Activated T-helper 17 cell treated with anti-CD3 and anti-CD28 coated beads, Interleukin-2, amount 50 U/mL, for 72 hours (primary cell): ENCODE measurements at regions not wholly inside any gene's neighbourhood (a gene's known extent, or its start where the extent isn't known, plus 50 kb on each side); places are given as distances from the start of the nearest gene placed in this dataset.

Experiments used
- ATAC-seq: fragments of 150-1000 bp; cut with Tn5 transposase; replicated peaks from 2 replicates; pipeline ENCODE4 v1.10.0; 2021; ENCODE audit warnings: mild to moderate bottlenecking, moderate library complexity
- H3K27ac Mint-ChIP-seq: one replicate; pipeline ENCODE4 v1.8.0; 2022; ENCODE audit warnings: mixed read lengths
- H3K27me3 Mint-ChIP-seq: one replicate; pipeline ENCODE4 v1.8.0; 2022; ENCODE audit warnings: mixed read lengths
- H3K36me3 Mint-ChIP-seq: one replicate; pipeline ENCODE4 v1.8.0; 2022; ENCODE audit warnings: low read depth, mild to moderate bottlenecking, mixed read lengths
- H3K4me1 Mint-ChIP-seq: one replicate; pipeline ENCODE4 v1.8.0; 2022; ENCODE audit warnings: mixed read lengths
- H3K4me3 Mint-ChIP-seq: one replicate; pipeline ENCODE4 v1.8.0; 2022; ENCODE audit warnings: mild to moderate bottlenecking, mixed read lengths
- H3K9me3 Mint-ChIP-seq: one replicate; pipeline ENCODE4 v1.8.0; 2022; ENCODE audit warnings: mixed read lengths

DNA sequence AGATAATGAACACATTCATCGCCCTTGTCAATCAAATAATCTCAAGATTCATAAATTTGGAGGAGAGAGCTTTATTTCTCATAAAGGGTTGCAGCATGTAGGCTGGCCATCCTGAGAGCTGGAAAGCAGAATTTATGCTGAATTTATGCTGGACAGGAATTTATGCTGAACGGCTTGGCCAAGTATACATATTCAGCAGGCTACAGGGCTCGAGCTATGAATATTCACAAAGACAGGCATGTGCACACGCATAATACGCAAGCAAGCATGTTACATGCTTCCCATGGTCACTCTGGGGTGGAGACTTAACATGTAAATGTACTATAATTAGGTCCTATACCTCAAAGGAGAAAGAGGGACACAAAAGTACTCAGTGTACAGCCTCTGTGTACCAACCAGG lies 618.8 kb downstream of the METTL4 start:
- no peak for ATAC-seq
- Mint-ChIP-seq H3K4me1 (no peaks in the 10 kb centered on the region), H3K36me3 (no peaks in the 10 kb centered on the region), H3K27ac (no peak overlapping the region), H3K9me3 (no peaks in the 10 kb centered on the region), H3K27me3 (no peaks in the 10 kb centered on the region), H3K4me3 (no peak overlapping the region)

DNA sequence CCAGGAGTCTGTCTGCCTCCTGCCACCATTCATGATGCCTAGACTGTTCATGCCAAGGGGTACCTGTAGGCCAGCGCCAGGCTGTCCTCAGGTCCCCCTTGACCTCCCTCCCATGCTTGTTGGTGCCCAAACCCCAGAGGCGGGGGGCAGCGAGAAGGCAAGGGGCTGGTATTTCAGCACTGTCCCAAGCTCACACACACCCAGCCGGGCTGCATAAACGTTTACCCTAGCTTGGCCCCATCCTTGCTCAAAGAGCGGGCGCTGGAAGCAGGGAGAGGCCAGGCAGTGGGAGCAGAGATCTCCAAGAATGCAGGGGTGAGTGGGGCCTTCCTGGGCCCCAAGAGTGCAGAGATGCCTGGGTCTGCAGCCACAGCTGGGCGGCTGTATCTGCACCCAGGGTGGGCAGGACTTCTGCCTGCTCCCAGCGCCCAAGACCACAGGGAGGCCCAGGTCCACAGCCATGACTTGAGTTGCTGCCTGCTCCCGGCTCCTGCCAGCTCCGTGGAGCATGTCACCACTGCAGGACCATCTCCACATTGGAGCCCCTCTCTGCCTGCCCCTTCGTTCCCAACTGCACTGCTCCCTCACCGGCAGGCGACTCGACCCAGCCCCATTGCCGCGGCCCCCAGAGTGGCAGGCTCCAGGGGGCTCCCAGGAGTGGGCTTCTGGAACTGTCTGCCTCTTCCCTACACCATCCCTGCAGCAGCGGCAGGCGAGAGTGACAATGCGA lies 616.6 kb downstream of the METTL4 start:
- H3K4me3 Mint-ChIP-seq: no peak overlapping the region
- no peaks in the 10 kb centered on the region for H3K27me3 Mint-ChIP-seq
- no peak overlapping the region for H3K27ac Mint-ChIP-seq

DNA sequence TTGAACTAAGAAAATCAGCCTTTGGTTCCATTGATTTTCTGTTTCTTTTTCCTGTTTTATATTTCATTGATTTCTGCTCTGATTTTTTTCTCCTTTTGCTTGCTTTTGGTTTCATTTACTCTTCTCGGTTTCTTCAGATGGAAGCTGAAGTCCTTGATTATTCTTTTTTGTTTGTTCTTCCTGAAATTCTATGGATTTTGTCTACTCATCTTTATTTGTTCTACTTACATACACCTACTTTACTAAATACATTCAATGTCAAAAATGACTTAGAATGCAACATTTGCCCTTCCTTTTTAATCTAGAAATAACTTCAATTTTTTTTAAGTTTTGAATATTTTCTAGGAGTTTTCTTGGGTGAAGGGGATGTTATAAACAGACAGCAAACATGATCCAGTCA lies 612.5 kb downstream of the METTL4 start:
- H3K4me1 Mint-ChIP-seq: no peaks in the 10 kb centered on the region
- H3K9me3 Mint-ChIP-seq: no peaks in the 10 kb centered on the region
- no peaks in the 10 kb centered on the region for H3K27me3 Mint-ChIP-seq
- H3K36me3 Mint-ChIP-seq: no peaks in the 10 kb centered on the region
- no peak overlapping the region for H3K4me3 Mint-ChIP-seq
- H3K27ac Mint-ChIP-seq: no peak overlapping the region
- ATAC-seq: no peak

More for the DNA sequence above, 616.6 kb downstream of the METTL4 start:
- H3K4me1 Mint-ChIP-seq: no peaks in the 10 kb centered on the region
- no peak for ATAC-seq
- H3K9me3 Mint-ChIP-seq: no peaks in the 10 kb centered on the region
- H3K36me3 Mint-ChIP-seq: no peaks in the 10 kb centered on the region

DNA sequence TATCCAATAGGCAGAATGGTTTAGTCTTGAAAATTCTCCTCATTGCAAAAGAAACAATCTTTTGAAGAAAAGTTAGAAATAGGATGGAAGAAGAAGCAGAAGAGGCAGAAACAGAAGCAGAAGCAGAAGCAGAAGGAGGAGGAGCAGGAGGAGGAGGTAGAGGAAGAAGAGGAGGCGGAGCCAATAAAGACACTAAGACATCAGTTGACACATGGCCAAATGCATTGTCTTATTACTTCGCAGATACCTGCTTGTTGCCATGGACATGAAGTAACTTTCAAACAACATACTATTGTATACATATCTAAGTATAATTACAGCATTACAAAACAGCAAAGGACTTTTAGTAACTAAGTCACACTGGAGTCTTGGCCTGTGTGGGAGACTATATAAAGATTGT lies 606.3 kb downstream of the METTL4 start:
- Mint-ChIP-seq H3K27me3 (no peaks in the 10 kb centered on the region), H3K36me3 (no peaks in the 10 kb centered on the region), H3K9me3 (no peaks in the 10 kb centered on the region), H3K27ac (no peak overlapping the region), H3K4me1 (no peaks in the 10 kb centered on the region), H3K4me3 (no peak overlapping the region)
- ATAC-seq: no peak

DNA sequence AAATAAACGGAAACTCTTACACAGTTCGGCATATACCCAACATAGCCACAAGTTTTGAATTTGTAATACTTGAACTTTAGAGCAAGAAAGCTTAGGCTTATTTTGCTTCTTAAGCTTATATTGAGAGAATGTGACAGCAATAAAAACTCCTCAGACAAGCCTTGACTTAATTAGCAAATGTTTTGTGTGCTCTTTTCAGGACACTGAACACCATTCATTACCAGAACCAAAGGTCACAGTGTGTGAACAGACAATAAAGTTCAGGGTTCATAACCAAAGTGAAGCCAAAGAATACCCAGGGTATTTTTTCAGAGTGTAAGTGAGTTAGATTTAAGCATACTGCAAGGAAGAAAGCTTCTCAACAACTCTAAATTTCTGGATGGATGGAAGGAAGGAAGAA lies 605.8 kb downstream of the METTL4 start:
- H3K9me3 Mint-ChIP-seq: no peaks in the 10 kb centered on the region
- H3K4me3 Mint-ChIP-seq: no peak overlapping the region
- H3K36me3 Mint-ChIP-seq: no peaks in the 10 kb centered on the region
- ATAC-seq: no peak
- H3K4me1 Mint-ChIP-seq: no peaks in the 10 kb centered on the region
- no peak overlapping the region for H3K27ac Mint-ChIP-seq
- no peaks in the 10 kb centered on the region for H3K27me3 Mint-ChIP-seq

DNA sequence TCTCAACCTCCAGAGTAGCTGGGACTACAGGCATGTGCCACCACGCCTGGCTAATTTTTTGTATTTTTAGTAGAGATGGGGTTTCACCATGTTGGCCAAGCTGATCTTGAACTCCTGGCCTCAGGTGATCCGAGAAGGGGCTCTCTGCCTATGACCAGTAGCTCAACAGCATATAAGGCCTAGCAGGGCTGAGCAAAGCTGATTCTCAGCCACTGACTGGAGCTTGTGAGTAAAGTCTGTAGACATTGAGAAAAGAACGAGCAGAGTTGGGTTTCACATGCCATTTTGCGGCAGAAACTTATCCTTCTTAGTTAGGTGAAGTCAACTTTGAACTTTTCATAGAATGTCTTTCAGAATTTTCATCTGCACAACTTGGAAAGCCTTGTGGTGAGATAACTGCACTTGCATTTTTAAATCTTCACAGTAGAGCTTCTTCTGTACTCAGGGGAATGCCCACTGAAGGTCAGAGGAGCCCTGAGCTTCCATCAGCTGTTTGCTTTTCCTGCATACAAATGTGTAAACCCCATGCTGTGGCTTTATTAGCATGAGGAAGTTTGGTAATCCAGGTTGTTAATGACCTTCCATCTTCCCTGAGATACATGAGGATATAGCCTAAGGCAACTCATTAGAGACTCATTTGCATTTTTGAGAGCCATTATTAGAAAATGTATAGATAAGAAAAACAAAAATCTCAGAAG lies 602.4 kb downstream of the METTL4 start:
- Mint-ChIP-seq H3K27me3 (no peaks in the 10 kb centered on the region), H3K27ac (no peak overlapping the region), H3K36me3 (no peaks in the 10 kb centered on the region), H3K9me3 (no peaks in the 10 kb centered on the region), H3K4me3 (no peak overlapping the region), H3K4me1 (no peaks in the 10 kb centered on the region)
- no peak for ATAC-seq

DNA sequence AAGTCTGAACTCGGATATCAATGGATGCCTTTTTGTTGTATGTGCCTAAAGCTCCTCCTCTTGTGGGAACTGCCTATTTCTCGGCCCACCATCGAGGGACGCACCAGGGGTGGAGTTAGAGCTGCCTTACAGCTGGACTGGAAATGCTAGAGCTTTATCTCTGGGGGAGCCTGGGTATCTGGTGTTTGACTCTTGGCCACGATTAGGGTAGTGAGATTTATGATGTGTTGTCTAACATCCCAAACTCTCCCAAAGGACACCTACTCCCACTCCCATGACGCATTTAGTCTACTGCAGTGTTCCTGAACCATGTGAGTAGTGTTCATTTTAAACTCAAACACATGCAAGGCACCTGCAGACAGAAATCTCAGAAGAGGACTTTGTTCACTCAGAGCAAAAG lies 594.8 kb downstream of the METTL4 start:
- ATAC-seq: no peak
- Mint-ChIP-seq H3K4me3 (no peak overlapping the region), H3K9me3 (peaks cover 6% of the 10 kb centered on the region), H3K27ac (no peak overlapping the region), H3K27me3 (no peaks in the 10 kb centered on the region), H3K4me1 (no peaks in the 10 kb centered on the region), H3K36me3 (no peaks in the 10 kb centered on the region)

DNA sequence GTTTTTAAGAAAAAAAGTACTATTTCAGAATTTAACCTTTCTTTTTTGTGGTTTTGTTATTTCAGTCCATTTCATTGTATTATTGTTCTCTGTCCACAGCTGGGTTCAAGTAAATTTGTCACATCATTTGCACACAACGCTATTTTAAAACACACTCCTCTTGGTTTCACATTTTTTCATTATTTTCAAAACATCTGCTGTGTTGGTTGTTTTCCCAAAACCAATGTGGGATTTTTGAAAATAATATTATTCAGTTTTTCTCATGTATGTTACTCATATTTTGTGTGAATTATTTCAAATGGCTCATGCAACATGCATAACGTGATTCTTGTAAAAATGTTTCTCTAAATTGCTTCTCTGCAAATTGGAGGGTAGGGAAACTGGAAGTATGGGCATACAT lies 589.2 kb downstream of the METTL4 start:
- ATAC-seq: no peak
- Mint-ChIP-seq H3K27me3 (no peaks in the 10 kb centered on the region), H3K9me3 (peaks cover 6% of the 10 kb centered on the region), H3K36me3 (no peaks in the 10 kb centered on the region), H3K4me1 (no peaks in the 10 kb centered on the region), H3K4me3 (no peak overlapping the region), H3K27ac (no peak overlapping the region)

DNA sequence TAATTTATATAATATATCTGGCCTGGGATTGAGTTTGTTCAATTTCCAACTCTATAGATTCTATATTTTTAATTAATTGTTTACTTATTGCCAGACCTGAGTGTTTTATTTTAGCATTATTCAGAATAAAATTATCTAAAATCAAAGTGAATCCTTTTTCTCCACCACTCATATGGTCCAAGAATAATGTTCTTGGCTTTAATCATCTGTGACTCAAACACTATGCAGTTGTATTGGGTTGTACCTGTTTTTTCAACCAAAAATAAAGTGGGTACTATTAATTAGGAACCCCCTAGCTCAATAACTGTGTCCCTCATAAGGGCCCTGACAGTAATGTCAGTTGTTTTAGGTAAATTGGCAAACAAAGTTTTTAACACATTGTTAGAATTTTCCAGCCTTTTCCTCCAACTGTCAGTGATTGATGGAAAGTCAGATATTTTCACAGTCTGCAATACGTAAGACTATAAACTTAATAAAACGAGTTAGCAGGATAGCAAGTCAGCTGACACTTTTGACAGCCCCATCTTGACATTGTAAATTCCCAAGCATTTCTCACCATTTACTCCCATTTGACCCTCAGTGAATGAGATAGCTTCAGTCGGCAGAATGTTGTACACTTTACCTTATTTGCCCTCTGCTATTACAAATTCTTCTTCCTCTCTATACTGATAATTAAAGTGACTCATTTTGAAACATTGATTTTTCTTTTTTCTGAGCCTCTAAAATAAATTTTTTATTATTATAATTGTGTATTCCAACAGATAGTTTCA lies 587.4 kb downstream of the METTL4 start:
- Mint-ChIP-seq H3K27me3 (no peaks in the 10 kb centered on the region), H3K27ac (no peak overlapping the region), H3K4me3 (no peak overlapping the region), H3K36me3 (no peaks in the 10 kb centered on the region), H3K9me3 (peaks cover 6% of the 10 kb centered on the region), H3K4me1 (no peaks in the 10 kb centered on the region)
- ATAC-seq: no peak

DNA sequence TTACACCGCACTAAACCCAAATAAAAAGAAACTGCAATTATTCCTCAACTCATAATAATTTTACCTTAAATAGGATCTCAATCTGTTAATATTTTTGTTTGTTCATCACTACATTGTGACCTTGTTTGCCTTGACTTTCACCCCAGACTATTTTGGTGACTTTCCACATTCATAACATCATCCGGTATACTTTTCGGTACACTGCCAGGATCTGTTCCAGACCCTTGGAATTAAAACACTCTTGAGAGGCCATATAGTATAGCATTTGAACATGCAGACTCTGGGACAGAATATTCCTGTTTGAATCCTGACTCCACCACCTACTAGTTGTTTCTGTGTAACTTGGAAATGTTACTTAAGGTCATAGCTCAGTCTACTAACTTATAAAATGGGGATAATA lies 577.4 kb downstream of the METTL4 start:
- Mint-ChIP-seq H3K9me3 (no peaks in the 10 kb centered on the region), H3K4me3 (no peak overlapping the region), H3K27ac (no peak overlapping the region), H3K27me3 (no peaks in the 10 kb centered on the region), H3K36me3 (no peaks in the 10 kb centered on the region), H3K4me1 (no peaks in the 10 kb centered on the region)
- ATAC-seq: no peak

DNA sequence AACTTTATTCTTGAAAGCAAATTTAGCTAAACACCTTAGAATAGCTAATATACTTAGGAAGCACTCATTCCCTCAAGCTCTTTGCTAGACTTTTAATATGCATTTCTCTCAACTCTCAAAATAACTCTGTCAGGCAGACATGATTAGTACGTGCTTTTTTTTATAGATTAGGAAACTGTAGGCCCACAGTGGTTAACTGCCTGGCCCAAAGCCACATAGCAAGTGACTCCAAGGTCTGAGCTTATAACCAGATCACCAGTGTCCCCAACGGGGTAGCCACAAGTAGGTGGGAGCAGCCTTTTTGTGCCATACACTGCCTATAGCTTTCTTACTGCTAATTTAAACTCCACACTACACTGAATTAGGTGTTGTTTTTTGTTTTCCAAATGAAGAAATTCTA lies 576.8 kb downstream of the METTL4 start:
- Mint-ChIP-seq H3K4me1 (no peaks in the 10 kb centered on the region), H3K27me3 (no peaks in the 10 kb centered on the region), H3K4me3 (no peak overlapping the region), H3K9me3 (no peaks in the 10 kb centered on the region), H3K36me3 (no peaks in the 10 kb centered on the region), H3K27ac (no peak overlapping the region)
- ATAC-seq: no peak

DNA sequence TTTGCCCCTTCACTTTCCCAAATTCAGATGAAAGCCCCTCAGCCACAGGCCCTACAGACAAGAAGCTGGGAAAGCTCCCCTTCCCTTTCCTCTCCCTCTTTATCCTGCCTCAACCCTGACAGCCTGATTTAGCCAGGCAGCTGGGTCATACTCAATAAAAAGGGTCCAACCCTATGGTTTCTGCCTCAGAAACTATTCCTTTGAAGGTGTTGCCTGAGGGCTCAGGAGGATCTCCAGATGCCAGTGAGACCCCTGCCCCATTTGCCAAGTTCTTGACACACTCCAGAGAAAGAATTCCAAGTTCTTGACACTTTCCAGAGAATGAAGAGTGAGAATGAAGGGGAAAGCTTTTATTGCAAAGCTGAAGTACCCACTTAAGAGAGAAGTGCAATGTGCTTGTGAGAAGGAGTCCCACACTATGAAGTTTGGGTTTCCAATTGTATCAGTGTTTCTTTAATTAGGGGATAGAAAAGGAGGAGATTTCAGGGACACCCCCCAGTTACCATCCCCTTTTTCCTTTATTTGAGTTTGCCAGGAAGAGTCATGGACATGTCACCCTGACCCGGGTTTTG lies 576.2 kb downstream of the METTL4 start:
- no peaks in the 10 kb centered on the region for H3K4me1 Mint-ChIP-seq
- no peaks in the 10 kb centered on the region for H3K27me3 Mint-ChIP-seq
- H3K9me3 Mint-ChIP-seq: no peaks in the 10 kb centered on the region
- no peak overlapping the region for H3K4me3 Mint-ChIP-seq
- ATAC-seq: no peak
- H3K36me3 Mint-ChIP-seq: no peaks in the 10 kb centered on the region
- H3K27ac Mint-ChIP-seq: no peak overlapping the region

DNA sequence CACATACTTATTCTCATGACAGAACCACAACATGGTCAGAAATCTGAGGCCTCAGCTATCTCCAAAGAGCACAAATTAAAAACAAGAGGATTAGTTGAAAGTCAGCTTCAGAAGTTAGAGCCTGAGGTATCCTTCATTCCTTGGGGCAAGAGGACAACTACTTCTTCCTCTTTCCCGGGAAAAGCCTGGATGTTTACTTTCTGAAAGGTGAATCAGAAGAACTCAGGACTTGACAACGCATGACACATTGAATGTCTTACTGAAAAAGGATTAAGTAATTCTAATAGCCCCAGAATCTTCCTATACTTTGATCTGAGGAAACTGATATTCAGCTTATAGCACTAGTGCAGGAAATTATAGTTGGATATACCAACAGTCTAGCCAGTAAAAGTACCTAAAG lies 573.2 kb downstream of the METTL4 start:
- Mint-ChIP-seq H3K27me3 (no peaks in the 10 kb centered on the region), H3K4me1 (no peaks in the 10 kb centered on the region), H3K9me3 (no peaks in the 10 kb centered on the region), H3K4me3 (no peak overlapping the region), H3K27ac (no peak overlapping the region), H3K36me3 (no peaks in the 10 kb centered on the region)
- ATAC-seq: no peak

DNA sequence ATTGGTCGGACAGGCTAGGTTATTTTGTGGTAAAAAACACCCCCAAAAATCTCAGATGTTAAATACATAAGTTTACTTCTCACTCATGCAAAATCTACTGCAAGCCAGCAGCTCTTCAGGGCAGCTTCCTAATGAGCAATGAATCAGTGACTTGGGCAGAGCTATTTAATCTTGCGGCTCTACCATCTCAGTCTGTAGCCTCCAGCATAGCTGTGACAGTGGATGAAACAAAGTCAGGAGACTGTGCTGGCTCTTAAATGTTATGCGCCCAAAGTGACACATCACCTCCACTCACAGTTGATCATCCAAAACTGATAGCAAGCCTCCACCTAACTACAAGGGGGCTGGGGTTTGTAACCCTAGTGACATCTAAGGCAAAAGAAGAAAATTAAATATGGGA lies 571.9 kb downstream of the METTL4 start:
- no peak overlapping the region for H3K27ac Mint-ChIP-seq
- H3K9me3 Mint-ChIP-seq: no peaks in the 10 kb centered on the region
- H3K4me3 Mint-ChIP-seq: no peak overlapping the region
- H3K36me3 Mint-ChIP-seq: no peaks in the 10 kb centered on the region
- H3K4me1 Mint-ChIP-seq: no peaks in the 10 kb centered on the region
- no peak for ATAC-seq
- H3K27me3 Mint-ChIP-seq: no peaks in the 10 kb centered on the region

DNA sequence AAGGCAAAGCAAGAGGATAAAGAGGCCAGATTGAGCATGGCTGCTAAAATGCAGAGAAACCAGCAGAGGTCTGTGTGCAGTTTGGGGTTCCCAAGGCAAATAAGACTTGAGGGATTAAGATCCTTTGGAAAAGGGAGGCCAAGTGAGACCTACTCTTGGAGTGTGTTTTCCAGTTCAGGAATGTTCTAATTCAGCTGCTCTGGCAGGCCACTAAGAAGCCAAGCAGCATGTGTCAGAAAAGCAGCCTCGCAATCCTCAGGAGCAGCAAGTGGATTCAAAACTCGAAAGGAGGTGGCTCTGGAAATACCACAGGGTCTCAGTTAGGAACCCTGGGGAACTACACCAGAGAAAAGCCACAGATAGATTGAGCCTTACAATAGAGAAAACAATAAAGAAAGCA lies 569.2 kb downstream of the METTL4 start:
- Mint-ChIP-seq H3K36me3 (no peaks in the 10 kb centered on the region), H3K27ac (no peak overlapping the region), H3K9me3 (no peaks in the 10 kb centered on the region), H3K4me1 (no peaks in the 10 kb centered on the region), H3K27me3 (no peaks in the 10 kb centered on the region), H3K4me3 (no peak overlapping the region)
- no peak for ATAC-seq
